DMS79 (cell line): ENCODE measurements at regions not wholly inside any gene's neighbourhood (a gene's known extent, or its start where the extent isn't known, plus 50 kb on each side); places are given as distances from the start of the nearest gene placed in this dataset.
"Not testable (repeated sequence)": the region's sequence is repeated elsewhere in the genome, so short reads cannot be mapped to it uniquely, and the experiment has no call there.

Experiments
- DNase-seq: peaks from one replicate; lab custom pipeline; 2025; lab: John Stamatoyannopoulos, UW

GRCh38 chr2:8604262-8604661 is 77.6 kb upstream of the ID2 start:
- DNase-seq: no peak

- DNase-seq: no peak
These were observed 76.3 kb upstream of the ID2 start for GRCh38 chr2:8605351-8606065.

GRCh38 chr2:8606226-8606625 is 75.6 kb upstream of the ID2 start:
- DNase-seq: no peak

- no peak for DNase-seq
These were observed 75.0 kb upstream of the ID2 start for GRCh38 chr2:8606649-8607550.

- DNase-seq: no peak
These were observed 74.2 kb upstream of the ID2 start for GRCh38 chr2:8607606-8608005.

- no peak for DNase-seq
These were observed 73.4 kb upstream of the ID2 start for GRCh38 chr2:8608411-8608954.

GRCh38 chr2:8609357-8609811 is 72.5 kb upstream of the ID2 start:
- no peak for DNase-seq

GRCh38 chr2:8610775-8611174 is 71.1 kb upstream of the ID2 start:
- DNase-seq: not testable (repeated sequence)

GRCh38 chr2:8611246-8611645 is 70.6 kb upstream of the ID2 start:
- DNase-seq: no peak

GRCh38 chr2:8611700-8612099 is 70.2 kb upstream of the ID2 start:
- DNase-seq: no peak

- no peak for DNase-seq
These were observed 69.1 kb upstream of the ID2 start for GRCh38 chr2:8612734-8613179.

- DNase-seq: not testable (repeated sequence)
These were observed 68.5 kb upstream of the ID2 start for GRCh38 chr2:8613207-8613999.

GRCh38 chr2:8614646-8615045 is 67.2 kb upstream of the ID2 start:
- no peak for DNase-seq

- DNase-seq: no peak
These were observed 66.6 kb upstream of the ID2 start for GRCh38 chr2:8615252-8615575.

GRCh38 chr2:8615576-8616281 is 66.1 kb upstream of the ID2 start:
- no peak for DNase-seq

GRCh38 chr2:8617048-8617447 is 64.8 kb upstream of the ID2 start:
- DNase-seq: no peak

GRCh38 chr2:8617590-8617989 is 64.3 kb upstream of the ID2 start:
- DNase-seq: no peak

- no peak for DNase-seq
These were observed 62.8 kb upstream of the ID2 start for GRCh38 chr2:8619071-8619470.

- DNase-seq: no peak
These were observed 61.1 kb upstream of the ID2 start for GRCh38 chr2:8620611-8621382.

- no peak for DNase-seq
These were observed 59.5 kb upstream of the ID2 start for GRCh38 chr2:8622199-8622911.
